ENCODE measurements at regions not wholly inside any gene's neighbourhood (a gene's known extent, or its start where the extent isn't known, plus 50 kb on each side); places are given as distances from the start of the nearest gene placed in this dataset.

DNA sequence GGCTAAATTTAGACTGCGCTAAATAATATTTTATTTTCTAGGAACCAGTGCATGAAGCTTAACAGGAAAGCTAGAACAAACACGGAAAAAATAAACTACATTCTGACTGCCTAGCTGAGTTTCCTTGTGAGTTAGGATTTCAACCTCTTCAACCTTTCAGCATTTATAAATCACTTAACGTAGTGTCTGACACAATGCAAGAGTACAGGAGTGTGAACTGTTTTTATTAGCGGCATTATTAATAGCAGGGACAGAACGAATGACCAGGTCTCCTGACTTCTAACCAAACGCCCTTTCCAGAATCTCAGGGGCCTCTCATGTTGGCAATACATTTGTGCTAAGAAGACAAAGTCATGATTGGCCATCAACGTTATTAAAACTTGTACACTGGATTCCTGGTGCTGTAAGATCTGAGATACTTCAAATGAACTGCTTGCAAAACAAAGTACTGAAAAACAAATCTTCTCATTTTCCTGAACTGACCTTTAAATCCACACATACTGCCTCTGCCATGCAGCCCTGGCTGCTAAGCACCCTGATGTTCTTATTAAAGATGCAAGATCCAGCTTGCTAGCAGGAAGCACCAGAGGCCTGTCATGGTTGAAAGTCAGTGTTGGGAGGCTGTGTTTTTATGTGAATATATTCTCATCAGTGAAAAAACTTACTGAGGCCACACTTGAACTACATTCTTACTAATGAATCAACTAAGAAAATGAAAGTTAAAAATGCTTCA, 380.4 kb upstream of the CPEB2 start:
- H4K20me1 ChIP-seq (ENCODE audit: control insufficient read depth, extremely low read depth, insufficient read depth, low read length): no peaks in the 10 kb centered on the region
- no peak overlapping the region for H3K9ac ChIP-seq (ENCODE audit: control insufficient read depth, extremely low read depth, insufficient read depth, low read length)
- H3K27me3 ChIP-seq (ENCODE audit: control insufficient read depth, extremely low read depth, insufficient read depth, low read length): no peaks in the 10 kb centered on the region
- H3K4me3 ChIP-seq (ENCODE audit: control insufficient read depth in 2 of 3, extremely low read depth in 1 of 3, insufficient read depth in 2 of 3, low read depth in 1 of 3, low read length in 3 of 3): no peak overlapping the region
- DNase-seq (ENCODE audit: low read depth, low spot score) (no peak), FAIRE-seq (no peak)
- H3K9me3 ChIP-seq (ENCODE audit: control insufficient read depth, low read depth, low read length): no peaks in the 10 kb centered on the region
- no peaks in the 10 kb centered on the region for H3K4me1 ChIP-seq (ENCODE audit: control insufficient read depth, extremely low read depth, insufficient read depth, low read length)
- no peak for TF ChIP-seq EZH2 (IDR thresholded peaks at IDR 0.05; ENCODE audit: low read length)
- TF ChIP-seq, protein P1, sequence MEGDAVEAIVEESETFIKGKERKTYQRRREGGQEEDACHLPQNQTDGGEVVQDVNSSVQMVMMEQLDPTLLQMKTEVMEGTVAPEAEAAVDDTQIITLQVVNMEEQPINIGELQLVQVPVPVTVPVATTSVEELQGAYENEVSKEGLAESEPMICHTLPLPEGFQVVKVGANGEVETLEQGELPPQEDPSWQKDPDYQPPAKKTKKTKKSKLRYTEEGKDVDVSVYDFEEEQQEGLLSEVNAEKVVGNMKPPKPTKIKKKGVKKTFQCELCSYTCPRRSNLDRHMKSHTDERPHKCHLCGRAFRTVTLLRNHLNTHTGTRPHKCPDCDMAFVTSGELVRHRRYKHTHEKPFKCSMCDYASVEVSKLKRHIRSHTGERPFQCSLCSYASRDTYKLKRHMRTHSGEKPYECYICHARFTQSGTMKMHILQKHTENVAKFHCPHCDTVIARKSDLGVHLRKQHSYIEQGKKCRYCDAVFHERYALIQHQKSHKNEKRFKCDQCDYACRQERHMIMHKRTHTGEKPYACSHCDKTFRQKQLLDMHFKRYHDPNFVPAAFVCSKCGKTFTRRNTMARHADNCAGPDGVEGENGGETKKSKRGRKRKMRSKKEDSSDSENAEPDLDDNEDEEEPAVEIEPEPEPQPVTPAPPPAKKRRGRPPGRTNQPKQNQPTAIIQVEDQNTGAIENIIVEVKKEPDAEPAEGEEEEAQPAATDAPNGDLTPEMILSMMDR (optimal IDR thresholded peaks at IDR 0.05 in 1 of 3, IDR thresholded peaks at IDR 0.05 in 1 of 3, conservative IDR thresholded peaks at IDR 0.05 in 1 of 3; ENCODE audit: extremely low read depth in 1 of 3, insufficient read depth in 2 of 3, low read length in 3 of 3): no peak
- no peaks in the 10 kb centered on the region for H3K9me1 ChIP-seq (ENCODE audit: control insufficient read depth, extremely low read depth, insufficient read depth, low read length)
- H3K27ac ChIP-seq (ENCODE audit: control insufficient read depth, insufficient read depth, low read length): no peak overlapping the region
- no peak overlapping the region for H2AFZ ChIP-seq (ENCODE audit: control insufficient read depth, low read length)
- no peaks in the 10 kb centered on the region for H3K79me2 ChIP-seq (ENCODE audit: control insufficient read depth, insufficient read depth, low read length)
- H3K36me3 ChIP-seq (ENCODE audit: control insufficient read depth in 2 of 2, extremely low read depth in 1 of 2, insufficient read depth in 2 of 2, low read length in 2 of 2): no peaks in the 10 kb centered on the region
- dilution Hi-C loops (cut with MboI; ENCODE audit: extremely low pct_ligation_motif_present, low sequenced_read_pairs): no loop called here
- H3K4me2 ChIP-seq (ENCODE audit: control insufficient read depth, extremely low read depth, insufficient read depth, low read depth, low read length): no peak overlapping the region

DNA sequence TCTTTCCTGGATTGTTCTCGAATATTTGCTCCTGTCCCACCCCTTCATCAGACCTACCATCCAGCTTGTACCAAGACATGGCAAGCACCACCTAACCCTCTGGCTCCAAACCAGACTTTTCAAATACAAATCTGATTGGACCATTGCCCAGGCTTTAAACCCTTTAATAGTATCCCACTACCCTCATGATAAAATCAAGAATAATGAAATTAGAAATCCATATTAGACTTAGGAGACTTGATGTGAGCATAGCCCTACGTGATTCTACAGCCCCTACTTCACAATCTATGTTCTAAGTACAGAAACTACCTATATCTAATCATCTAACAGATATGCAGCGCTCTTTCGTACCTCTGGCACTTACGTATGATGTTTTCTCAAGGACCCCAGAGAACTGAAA, 375.2 kb upstream of the CPEB2 start:
- no peak overlapping the region for H3K4me3 ChIP-seq (ENCODE audit: control insufficient read depth in 2 of 3, extremely low read depth in 1 of 3, insufficient read depth in 2 of 3, low read depth in 1 of 3, low read length in 3 of 3)
- H3K79me2 ChIP-seq (ENCODE audit: control insufficient read depth, insufficient read depth, low read length): no peaks in the 10 kb centered on the region
- FAIRE-seq: no peak
- H3K9ac ChIP-seq (ENCODE audit: control insufficient read depth, extremely low read depth, insufficient read depth, low read length): no peak overlapping the region
- no peak for DNase-seq (ENCODE audit: low read depth, low spot score)
- H3K27me3 ChIP-seq (ENCODE audit: control insufficient read depth, extremely low read depth, insufficient read depth, low read length): no peaks in the 10 kb centered on the region
- H2AFZ ChIP-seq (ENCODE audit: control insufficient read depth, low read length): no peak overlapping the region
- no peak overlapping the region for H3K27ac ChIP-seq (ENCODE audit: control insufficient read depth, insufficient read depth, low read length)
- H4K20me1 ChIP-seq (ENCODE audit: control insufficient read depth, extremely low read depth, insufficient read depth, low read length): no peaks in the 10 kb centered on the region
- H3K9me1 ChIP-seq (ENCODE audit: control insufficient read depth, extremely low read depth, insufficient read depth, low read length): no peaks in the 10 kb centered on the region
- no peaks in the 10 kb centered on the region for H3K4me1 ChIP-seq (ENCODE audit: control insufficient read depth, extremely low read depth, insufficient read depth, low read length)
- no peaks in the 10 kb centered on the region for H3K9me3 ChIP-seq (ENCODE audit: control insufficient read depth, low read depth, low read length)
- dilution Hi-C loops (cut with MboI; ENCODE audit: extremely low pct_ligation_motif_present, low sequenced_read_pairs): no loop called here
- no peaks in the 10 kb centered on the region for H3K36me3 ChIP-seq (ENCODE audit: control insufficient read depth in 2 of 2, extremely low read depth in 1 of 2, insufficient read depth in 2 of 2, low read length in 2 of 2)
- H3K4me2 ChIP-seq (ENCODE audit: control insufficient read depth, extremely low read depth, insufficient read depth, low read depth, low read length): no peak overlapping the region
- TF ChIP-seq, protein P1 (optimal IDR thresholded peaks at IDR 0.05 in 1 of 3, IDR thresholded peaks at IDR 0.05 in 1 of 3, conservative IDR thresholded peaks at IDR 0.05 in 1 of 3; ENCODE audit: extremely low read depth in 1 of 3, insufficient read depth in 2 of 3, low read length in 3 of 3): no peak
- TF ChIP-seq EZH2 (IDR thresholded peaks at IDR 0.05; ENCODE audit: low read length): no peak
